ENCODE measurements at regions not wholly inside any gene's neighbourhood (a gene's known extent, or its start where the extent isn't known, plus 50 kb on each side); places are given as distances from the start of the nearest gene placed in this dataset.
A peak's percentile ranks its signal among the peaks of the same experiment; 100 is the strongest.

GRCh38 chr11:32200136-32200847 lies 109.4 kb downstream of the RCN1 start:
- no peak for DNase-seq (ENCODE audit: low spot score)

DNA sequence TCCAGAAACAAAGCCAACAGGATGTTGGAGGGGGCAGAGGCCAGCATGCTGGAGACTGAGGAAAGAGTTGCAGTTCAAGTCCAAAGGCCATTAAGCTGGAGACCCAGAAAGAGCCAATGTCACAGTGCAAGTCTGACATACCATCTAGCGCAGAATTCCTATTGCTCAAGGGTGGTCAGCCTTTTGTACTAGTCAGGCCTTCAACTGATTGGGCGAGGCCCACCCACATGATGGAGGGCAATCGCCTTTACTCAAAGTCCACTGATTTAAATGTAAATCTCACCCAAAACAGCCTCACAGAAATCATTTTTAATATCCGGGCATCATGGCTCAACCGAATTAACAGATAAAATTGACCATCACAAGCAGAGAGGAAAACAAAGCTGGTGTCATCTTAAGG lies 113.9 kb downstream of the RCN1 start:
- DNase-seq (ENCODE audit: low spot score), result no peak

GRCh38 chr11:32210556-32210955 lies 119.7 kb downstream of the RCN1 start:
- DNase-seq (ENCODE audit: low spot score), result no peak

DNA sequence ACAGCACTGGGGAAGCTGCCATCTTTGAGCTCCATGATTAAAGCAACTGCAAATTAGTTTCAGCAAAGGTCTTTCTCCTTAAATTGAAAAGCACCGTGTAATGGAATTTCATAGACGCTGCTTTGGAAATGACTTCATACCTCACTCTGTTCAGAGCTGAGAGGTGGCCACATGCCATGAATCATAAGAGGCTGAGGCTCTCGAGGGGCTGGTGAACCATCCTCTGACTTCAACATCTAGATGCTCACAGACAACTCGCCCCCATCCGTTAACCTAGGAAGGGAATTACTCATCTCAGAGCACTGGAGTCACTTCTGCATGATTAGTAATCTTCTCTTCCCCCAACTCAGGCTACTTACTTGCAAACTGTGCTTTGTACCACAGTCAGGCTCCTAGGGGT lies 122.3 kb downstream of the RCN1 start:
- DNase-seq (ENCODE audit: low spot score), result peak; percentile 6

DNA sequence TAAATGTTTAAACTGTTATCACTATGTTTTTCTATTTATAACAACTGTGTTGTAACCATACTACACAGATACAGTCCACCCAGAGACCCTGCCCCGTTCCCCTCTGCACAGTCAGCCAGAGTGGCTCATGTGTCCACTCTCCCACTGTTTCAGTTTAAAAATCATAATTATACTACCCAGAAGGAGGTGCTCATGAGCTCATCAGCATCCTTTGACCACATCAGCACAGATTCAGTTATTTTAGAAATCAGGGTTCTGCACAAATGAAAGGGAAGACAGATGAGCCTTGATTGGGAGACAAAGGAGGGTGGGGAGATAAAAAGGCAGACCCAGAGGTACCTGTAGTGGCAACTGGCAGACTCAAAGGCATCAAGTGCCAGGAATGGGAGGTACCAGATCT lies 124.3 kb downstream of the RCN1 start:
- DNase-seq (ENCODE audit: low spot score), result no peak

DNA sequence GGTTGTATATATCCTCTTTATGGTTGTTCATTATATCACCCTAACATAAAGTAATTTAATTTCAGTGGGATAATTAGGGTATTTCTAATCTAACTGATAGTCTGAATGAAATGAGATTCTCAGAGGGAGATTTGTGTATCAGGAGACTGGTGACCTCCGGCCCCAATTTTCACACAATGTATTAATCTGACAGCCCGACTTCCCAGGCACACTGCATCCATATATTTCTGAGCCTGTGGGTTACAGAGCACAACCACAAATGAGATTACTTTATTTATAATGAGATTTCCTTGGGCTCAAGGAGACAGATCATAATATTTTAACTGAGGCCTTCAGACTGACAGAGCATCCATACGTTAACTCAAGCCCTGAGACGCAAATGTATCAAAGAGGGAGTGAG lies 125.9 kb downstream of the RCN1 start:
- DNase-seq (ENCODE audit: low spot score), result no peak

DNA sequence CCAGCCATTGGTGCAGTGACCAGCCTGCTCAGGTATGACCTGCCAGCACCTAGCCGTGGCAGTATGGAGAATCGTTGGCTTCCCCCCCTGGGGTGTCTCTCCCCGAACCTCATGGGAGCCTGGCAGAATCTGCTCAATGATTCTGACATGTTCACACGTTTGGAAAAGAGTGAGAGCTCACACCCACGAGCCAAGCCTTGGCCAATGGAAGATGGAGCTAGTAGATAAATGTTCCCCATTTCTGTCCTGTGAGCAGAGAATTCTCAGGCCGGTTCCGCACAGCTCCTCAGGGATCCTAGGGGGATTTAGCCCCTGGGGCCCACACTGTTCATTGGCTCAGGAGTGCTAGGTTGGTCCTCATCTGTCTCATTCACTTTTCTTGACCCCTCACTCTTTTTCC lies 128.4 kb downstream of the RCN1 start:
- no peak for DNase-seq (ENCODE audit: low spot score)

GRCh38 chr11:32221476-32222032 lies 130.7 kb downstream of the RCN1 start:
- DNase-seq (ENCODE audit: low spot score), result no peak

- DNase-seq (ENCODE audit: low spot score), result no peak
Measured at GRCh38 chr11:32224580-32224979, 133.7 kb downstream of the RCN1 start.

DNA sequence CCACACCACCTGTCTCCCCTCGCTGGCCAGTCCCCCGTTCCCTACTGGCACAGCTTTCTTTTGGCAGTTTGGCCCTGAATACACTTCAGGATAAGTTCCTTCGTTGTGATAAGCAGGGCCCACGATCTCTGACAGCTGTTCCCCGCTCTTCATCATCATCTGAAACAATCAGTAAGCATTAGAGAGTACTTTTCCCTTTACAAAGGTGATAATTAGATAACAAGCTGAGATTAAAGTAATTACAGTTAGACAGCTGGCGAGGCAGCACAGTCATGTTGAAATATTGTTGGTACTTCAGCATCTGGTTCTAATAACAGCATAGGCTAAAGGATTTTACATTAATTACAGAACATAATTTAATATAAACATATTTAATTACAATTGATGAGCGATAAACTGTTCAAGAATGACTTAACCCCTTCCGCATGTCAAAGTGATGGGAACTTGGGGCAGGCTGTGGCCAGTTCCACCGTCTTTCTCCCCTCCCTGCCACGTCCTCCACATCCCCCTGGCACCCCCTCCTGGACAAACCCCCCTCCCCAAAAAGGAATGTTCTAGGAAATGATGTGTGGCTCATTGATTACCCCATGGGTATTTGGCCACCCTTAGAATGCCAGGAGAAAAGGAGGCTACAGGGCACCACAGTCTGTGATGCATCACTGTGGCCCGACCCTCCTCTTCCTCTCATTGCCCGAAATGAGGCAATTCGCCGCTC lies 134.9 kb downstream of the RCN1 start:
- DNase-seq (ENCODE audit: low spot score), result no peak

GRCh38 chr11:32226480-32226879 lies 135.6 kb downstream of the RCN1 start:
- no peak for DNase-seq (ENCODE audit: low spot score)

DNA sequence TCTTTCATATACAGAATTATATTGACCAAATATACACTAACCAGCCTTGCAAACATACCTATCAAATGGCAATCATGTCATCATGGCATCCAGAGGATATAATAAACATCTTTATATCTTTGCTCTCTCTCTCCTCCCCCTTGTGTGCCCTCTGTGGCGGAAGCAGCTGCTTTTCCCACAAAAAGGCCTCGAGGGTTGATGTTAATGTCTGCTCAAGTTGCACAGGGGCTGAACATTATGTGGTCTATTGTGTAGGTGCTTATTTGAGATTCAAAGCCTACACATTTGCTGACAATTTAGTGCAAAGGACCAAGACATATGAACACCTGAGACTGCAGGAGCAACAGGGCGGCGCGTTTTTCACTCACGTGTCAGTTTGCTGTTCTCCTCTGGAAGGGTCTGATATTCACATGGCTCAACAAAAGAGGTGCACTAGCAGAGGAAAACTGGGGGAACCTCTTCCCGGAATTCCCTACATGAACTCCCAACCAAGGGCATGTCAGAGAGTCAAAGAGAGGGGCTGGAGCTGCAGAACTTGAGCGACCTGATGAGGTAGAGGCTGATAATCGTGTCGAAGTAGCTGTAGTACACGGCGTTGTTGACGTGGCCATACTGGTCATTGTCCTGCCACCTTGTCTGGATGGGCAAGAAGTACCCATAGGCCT lies 138.8 kb downstream of the RCN1 start:
- DNase-seq (ENCODE audit: low spot score), result no peak

- no peak for DNase-seq (ENCODE audit: low spot score)
Measured at GRCh38 chr11:32231909-32232493, 141.1 kb downstream of the RCN1 start.

DNA sequence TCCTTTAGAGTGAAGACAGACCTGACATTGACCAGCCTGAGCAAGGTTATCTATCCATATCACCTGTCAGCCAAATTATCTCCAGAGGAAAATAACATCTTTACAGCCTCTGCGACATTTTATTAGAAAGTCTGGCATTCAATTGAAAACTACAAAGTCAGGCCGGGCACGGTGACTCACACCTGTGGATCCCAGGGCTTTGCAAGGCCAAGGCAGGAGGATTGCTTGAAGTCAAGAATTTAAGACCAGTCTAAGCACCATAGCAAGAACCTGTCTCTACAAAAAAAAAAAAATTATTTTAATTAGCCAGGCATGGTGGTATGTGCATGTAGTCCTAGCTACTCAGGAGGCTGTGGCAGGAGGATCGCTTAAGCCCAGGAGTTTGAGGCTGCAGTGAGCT lies 141.6 kb downstream of the RCN1 start:
- DNase-seq (ENCODE audit: low spot score), result no peak

DNA sequence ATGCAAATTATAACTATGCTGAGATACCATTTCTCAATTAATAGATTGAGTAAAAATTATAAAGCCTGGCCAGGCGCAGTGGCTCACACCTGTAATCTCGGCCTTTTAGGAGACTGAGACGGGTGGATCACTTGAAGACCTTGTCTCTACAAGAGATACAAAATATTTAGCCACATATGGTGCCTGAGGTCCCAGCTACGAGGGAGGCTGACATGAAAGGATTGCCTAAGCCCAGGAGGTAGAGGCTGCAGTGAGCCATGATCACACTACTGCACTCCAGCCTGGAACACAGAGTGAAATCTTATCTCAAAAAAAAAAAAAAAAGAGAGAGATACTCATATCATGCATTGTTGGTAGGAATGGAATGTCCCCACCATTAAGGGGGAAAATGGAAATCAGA lies 142.4 kb downstream of the RCN1 start:
- no peak for DNase-seq (ENCODE audit: low spot score)

- no peak for DNase-seq (ENCODE audit: low spot score)
Measured at GRCh38 chr11:32233928-32234327, 143.1 kb downstream of the RCN1 start.

DNA sequence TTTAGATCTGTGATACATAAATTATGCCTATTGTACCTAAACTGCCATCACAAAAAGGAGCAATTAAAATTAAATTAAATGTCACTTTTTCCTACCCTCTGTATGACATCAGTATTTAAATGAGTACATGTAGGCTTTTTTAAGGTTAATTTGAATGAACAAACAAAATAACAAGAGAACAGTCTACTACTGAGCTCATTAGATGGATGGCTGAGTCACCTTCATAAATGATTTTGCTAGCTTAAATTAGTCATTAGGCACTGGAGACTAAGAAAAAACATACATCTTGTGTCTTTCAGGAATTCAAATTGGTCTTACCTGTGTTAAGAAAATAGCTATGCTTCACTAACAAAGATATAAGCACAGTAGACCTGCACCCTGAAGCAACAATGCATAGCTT lies 153.6 kb downstream of the RCN1 start:
- no peak for DNase-seq (ENCODE audit: low spot score)

GRCh38 chr11:32253706-32254105 lies 162.8 kb downstream of the RCN1 start:
- no peak for DNase-seq (ENCODE audit: low spot score)

- no peak for DNase-seq (ENCODE audit: low spot score)
Measured at GRCh38 chr11:32255841-32256240, 165.0 kb downstream of the RCN1 start.

- DNase-seq (ENCODE audit: low spot score), result no peak
Measured at GRCh38 chr11:32256466-32256865, 165.6 kb downstream of the RCN1 start.

- DNase-seq (ENCODE audit: low spot score), result no peak
Measured at GRCh38 chr11:32259641-32260081, 168.8 kb downstream of the RCN1 start.

DNA sequence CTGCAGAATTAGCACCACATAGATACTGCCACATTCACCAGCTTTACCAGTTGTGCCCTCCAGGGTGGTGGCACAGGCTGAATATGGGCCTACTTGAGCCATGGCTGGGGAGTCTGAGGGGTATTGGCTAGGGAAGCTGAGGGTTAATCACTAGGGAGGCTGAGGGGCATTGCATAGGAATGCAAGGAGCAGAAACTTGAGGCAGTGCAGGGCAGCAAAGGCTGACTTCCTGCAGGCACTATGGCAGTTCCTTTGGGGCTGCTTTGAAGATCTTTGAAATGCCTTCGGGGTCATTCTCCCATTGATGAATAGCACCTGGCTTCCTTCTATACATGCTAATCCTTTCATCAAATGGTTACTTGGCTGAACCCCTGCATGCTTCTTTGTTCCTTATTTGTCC lies 171.5 kb downstream of the RCN1 start:
- no peak for DNase-seq (ENCODE audit: low spot score)

DNA sequence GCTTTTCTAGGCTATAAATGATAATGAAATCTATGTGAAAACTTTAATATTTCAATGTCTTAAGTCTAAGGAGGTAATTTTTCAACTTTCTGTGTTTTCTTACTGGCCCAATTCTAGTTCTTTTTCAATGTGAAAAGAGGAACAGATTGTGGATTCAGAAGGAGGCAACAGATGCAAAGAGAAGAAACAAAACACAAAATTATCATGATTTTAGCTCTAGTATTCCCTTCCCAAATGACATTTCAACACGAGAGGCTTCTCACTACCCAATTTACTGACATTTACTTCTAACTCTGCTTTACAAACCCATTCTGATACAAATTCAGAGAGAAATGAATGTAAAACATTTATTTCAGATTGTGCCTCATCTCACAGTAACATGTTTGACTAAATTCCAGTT lies 169.4 kb downstream of the WT1 start:
- DNase-seq (ENCODE audit: low spot score), result no peak

All from putamen (tissue), 1 donor.